Neural cell (in vitro differentiated cells): ENCODE measurements at regions not wholly inside any gene's neighbourhood (a gene's known extent, or its start where the extent isn't known, plus 50 kb on each side); places are given as distances from the start of the nearest gene placed in this dataset.

Experiments
- H2AFZ ChIP-seq: fragments of 200-600, 300-800 bp; sonication (generic), shearing (Covaris generic); 2 replicates; pipeline ENCODE4 v1.6.0; 2014; ENCODE audit warnings: low read depth, mild to moderate bottlenecking, antibody characterized with exemption, low read length, moderate library complexity
- H3F3A ChIP-seq: fragments of 200-600 bp; shearing (Covaris generic); 2 replicates; pipeline ENCODE4 v1.6.1; 2016; ENCODE audit warnings: mild to moderate bottlenecking, moderate library complexity, mixed read lengths, antibody characterized with exemption, low read length; ENCODE audit not compliant: insufficient read depth, poor library complexity, severe bottlenecking
- H3K27ac ChIP-seq: fragments of 200-600, 300-800 bp; sonication (generic), shearing (Covaris generic); 2 replicates; pipeline ENCODE4 v1.5.1; 2014; ENCODE audit warnings: mild to moderate bottlenecking, low read length, moderate library complexity
- H3K27me3 ChIP-seq: fragments of 300-800, 200-600 bp; sonication (generic), shearing (Covaris generic); 2 replicates; pipeline ENCODE4 v1.6.0; 2014; ENCODE audit warnings: mild to moderate bottlenecking, low read depth, low read length, moderate library complexity; ENCODE audit not compliant: insufficient read depth
- H3K36me3 ChIP-seq: fragments of 300-800, 200-600 bp; sonication (generic), shearing (Covaris generic); 2 replicates; pipeline ENCODE4 v1.5.1; 2014; ENCODE audit warnings: mild to moderate bottlenecking, antibody characterized with exemption, low read length, moderate library complexity; ENCODE audit not compliant: insufficient read depth
- H3K4me2 ChIP-seq: fragments of 300-800, 200-600 bp; sonication (generic), shearing (Covaris generic); 2 replicates; pipeline ENCODE4 v1.6.0; 2014; ENCODE audit warnings: mild to moderate bottlenecking, low read length
- H3K4me3 ChIP-seq: fragments of 300-800, 200-600 bp; sonication (generic), shearing (Covaris generic); 2 replicates; pipeline ENCODE4 v1.5.1; 2014; ENCODE audit warnings: mild to moderate bottlenecking, low read length, moderate library complexity
- H3K79me2 ChIP-seq: fragments of 200-600 bp; shearing (Covaris generic); replicated peaks from 2 replicates; pipeline ENCODE4 v1.6.0; 2014; ENCODE audit warnings: mild to moderate bottlenecking, low read length, moderate library complexity; ENCODE audit not compliant: insufficient read depth
- H3K9ac ChIP-seq: fragments of 300-800, 200-600 bp; sonication (generic), shearing (Covaris generic); 2 replicates; pipeline ENCODE4 v1.6.1; 2016; ENCODE audit warnings: mild to moderate bottlenecking, low read length, mixed read lengths
- H3K9me2 ChIP-seq: fragments of 200-600 bp; shearing (Covaris generic); 2 replicates; pipeline ENCODE4 v1.6.1; 2016; ENCODE audit warnings: mild to moderate bottlenecking, low read length, mixed read lengths; ENCODE audit not compliant: insufficient read depth
- H3K9me3 ChIP-seq: fragments of 200-600, 300-800 bp; sonication (generic), shearing (Covaris generic); 2 replicates; pipeline ENCODE4 v1.6.1; 2016; ENCODE audit warnings: mild to moderate bottlenecking, mixed run types, low read length, moderate library complexity, mixed read lengths
- H4K20me1 ChIP-seq: fragments of 200-600 bp; shearing (Covaris generic); 2 replicates; pipeline ENCODE4 v1.6.1; 2016; ENCODE audit warnings: mild to moderate bottlenecking, mixed run types; ENCODE audit not compliant: insufficient read depth
- CTCF ChIP-seq: fragments of 450-650 bp; IDR thresholded peaks from 2 replicates; pipeline ENCODE4 v1.5.1; 2014; ENCODE audit warnings: antibody characterized with exemption, mild to moderate bottlenecking, moderate library complexity; ENCODE audit not compliant: poor library complexity, severe bottlenecking
- EP300 ChIP-seq: fragments of 450-650 bp; conservative IDR thresholded peaks from 2 replicates; pipeline ENCODE4 v1.6.1; 2014; ENCODE audit warnings: antibody characterized with exemption, mild to moderate bottlenecking, moderate library complexity; ENCODE audit not compliant: poor library complexity, severe bottlenecking
- EZH2 ChIP-seq: fragments of 200-600, 300-800 bp; shearing (Covaris generic), sonication (generic); IDR thresholded peaks from 2 replicates; pipeline ENCODE4 v1.6.1; 2014; ENCODE audit warnings: antibody characterized with exemption, low read length, borderline replicate concordance, mild to moderate bottlenecking; ENCODE audit not compliant: insufficient read depth, poor library complexity, severe bottlenecking
- MXI1 ChIP-seq: fragments of 450-650 bp; conservative IDR thresholded peaks from 2 replicates; pipeline ENCODE4 v1.6.1; 2014; ENCODE audit warnings: antibody characterized with exemption, mild to moderate bottlenecking; ENCODE audit not compliant: poor library complexity, severe bottlenecking
- POLR2AphosphoS5 ChIP-seq: IDR thresholded peaks from 2 replicates; pipeline ENCODE4 v1.6.1; 2012
- REST ChIP-seq: IDR thresholded peaks from 2 replicates; pipeline ENCODE4 v1.6.1; 2012; ENCODE audit warnings: borderline replicate concordance
- SMC3 ChIP-seq: fragments of 450-650 bp; conservative IDR thresholded peaks from 2 replicates; pipeline ENCODE4 v1.6.1; 2014; ENCODE audit warnings: antibody characterized with exemption, mild to moderate bottlenecking, moderate library complexity; ENCODE audit not compliant: poor library complexity
- TAF1 ChIP-seq: IDR thresholded peaks from 2 replicates; pipeline ENCODE4 v1.6.1; 2012; ENCODE audit warnings: low read depth

DNA sequence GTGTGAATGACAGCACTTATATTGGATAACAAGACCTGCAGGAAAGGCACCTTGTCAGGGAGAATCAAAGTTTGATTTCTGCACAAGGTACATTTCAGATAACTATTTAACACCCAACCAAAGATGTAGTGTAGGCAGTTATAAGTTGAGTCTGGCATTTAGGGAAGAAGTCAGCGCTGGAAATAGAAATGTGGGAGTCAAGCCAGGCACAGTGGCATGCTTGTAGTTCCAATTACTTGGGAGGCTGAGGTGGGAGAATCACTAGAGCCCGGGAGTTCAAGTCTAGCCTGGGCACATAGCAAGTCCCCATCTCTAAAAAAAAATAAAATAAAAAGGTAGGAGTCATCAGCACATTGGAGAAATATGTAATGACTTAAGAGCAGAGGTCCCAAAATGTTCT, 295.1 kb downstream of the ZNF674 start:
- Histone ChIP-seq H3K9me2 (no peaks in the 10 kb centered on the region), H3F3A (no peaks in the 10 kb centered on the region), H3K4me2 (no peak overlapping the region), H2AFZ (no peak overlapping the region), H3K27ac (no peak overlapping the region), H3K9me3 (no peaks in the 10 kb centered on the region), H3K79me2 (no peaks in the 10 kb centered on the region), H4K20me1 (no peaks in the 10 kb centered on the region), H3K9ac (no peak overlapping the region), H3K27me3 (no peaks in the 10 kb centered on the region), H3K36me3 (no peaks in the 10 kb centered on the region), H3K4me3 (no peak overlapping the region)
- TF ChIP-seq EZH2 (no peak), POLR2AphosphoS5 (no peak), MXI1 (no peak), TAF1 (no peak), EP300 (no peak)

DNA sequence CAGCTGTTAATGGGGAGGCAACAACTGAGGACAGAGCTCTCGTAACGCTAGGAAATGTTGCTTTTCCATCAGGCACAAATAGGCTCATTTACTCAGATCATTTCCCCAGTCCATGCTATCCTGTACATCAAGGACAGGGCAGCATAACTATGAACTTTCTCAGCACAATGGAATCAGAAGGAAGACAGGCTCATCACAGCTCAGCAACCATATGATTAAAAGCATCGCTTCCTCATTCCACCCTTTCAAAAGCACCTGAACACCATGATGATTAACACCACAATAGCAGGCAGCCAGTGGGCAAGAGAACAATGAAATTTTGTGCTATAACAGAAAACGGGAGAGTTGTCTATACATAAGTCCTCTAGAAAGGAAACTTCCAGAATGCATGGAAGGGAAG, 297.8 kb downstream of the ZNF674 start:
- H4K20me1 ChIP-seq, result no peaks in the 10 kb centered on the region
- no peaks in the 10 kb centered on the region for H3K36me3 ChIP-seq
- H3K9ac ChIP-seq, result no peak overlapping the region
- no peak overlapping the region for H3K4me3 ChIP-seq
- no peaks in the 10 kb centered on the region for H3K9me2 ChIP-seq
- no peak overlapping the region for H3K4me2 ChIP-seq
- no peaks in the 10 kb centered on the region for H3K9me3 ChIP-seq
- H2AFZ ChIP-seq, result no peak overlapping the region
- no peaks in the 10 kb centered on the region for H3F3A ChIP-seq
- H3K79me2 ChIP-seq, result no peaks in the 10 kb centered on the region
- TF ChIP-seq CTCF (no peak), TAF1 (no peak), MXI1 (no peak), REST (no peak), SMC3 (no peak), EZH2 (no peak), POLR2AphosphoS5 (no peak)
- no peaks in the 10 kb centered on the region for H3K27me3 ChIP-seq
- H3K27ac ChIP-seq, result no peak overlapping the region

- TF ChIP-seq POLR2AphosphoS5 (no peak), MXI1 (no peak), REST (no peak)
- no peak overlapping the region for H3K27ac ChIP-seq
- no peak overlapping the region for H3K9ac ChIP-seq
- H3F3A ChIP-seq, result no peaks in the 10 kb centered on the region
- H4K20me1 ChIP-seq, result no peaks in the 10 kb centered on the region
- no peaks in the 10 kb centered on the region for H3K36me3 ChIP-seq
- H3K9me2 ChIP-seq, result no peaks in the 10 kb centered on the region
- no peaks in the 10 kb centered on the region for H3K79me2 ChIP-seq
- H3K27me3 ChIP-seq, result no peaks in the 10 kb centered on the region
- H2AFZ ChIP-seq, result no peak overlapping the region
- H3K4me3 ChIP-seq, result no peak overlapping the region
- no peaks in the 10 kb centered on the region for H3K9me3 ChIP-seq
- H3K4me2 ChIP-seq, result no peak overlapping the region
Observed at GRCh38 chrX:46244451-46244850, 300.8 kb downstream of the ZNF674 start.
